WTC11 (cell line): ENCODE measurements at regions not wholly inside any gene's neighbourhood (a gene's known extent, or its start where the extent isn't known, plus 50 kb on each side); places are given as distances from the start of the nearest gene placed in this dataset.

Experiments
- ATAC-seq: fragments of 200-7000 bp; cut with Tn5 transposase; 2 replicates; pipeline ENCODE4 v1.10.0; 2021; ENCODE audit warnings: mild to moderate bottlenecking, moderate library complexity
- CTCF ChIA-PET: fragments of 300-600 bp; sonication (Branson Sonifier 250); formaldehyde crosslinking; loops from one replicate; lab custom pipeline; 2021; ENCODE audit warnings: antibody characterized with exemption; lab: Charles Lee
- POLR2A ChIA-PET: fragments of 350-600 bp; sonication (Branson Sonifier 250); formaldehyde crosslinking; loops from one replicate; lab custom pipeline; 2021; ENCODE audit warnings: antibody characterized with exemption; lab: Charles Lee
- DNase-seq: peaks from one replicate; pipeline ENCODE4 v3.0.0; 2021; ENCODE audit warnings: low spot score
- H3K27ac Mint-ChIP-seq: 2 replicates; pipeline ENCODE4 v1.8.0; 2021; ENCODE audit warnings: mixed read lengths
- H3K27me3 Mint-ChIP-seq: 2 replicates; pipeline ENCODE4 v1.8.0; 2021; ENCODE audit warnings: low read depth, mild to moderate bottlenecking, moderate library complexity, mixed read lengths
- H3K36me3 Mint-ChIP-seq: 2 replicates; pipeline ENCODE4 v1.8.0; 2021; ENCODE audit warnings: mixed read lengths
- H3K4me1 Mint-ChIP-seq: 2 replicates; pipeline ENCODE4 v1.8.0; 2022; ENCODE audit warnings: mixed read lengths
- H3K4me3 Mint-ChIP-seq: 2 replicates; pipeline ENCODE4 v1.8.0; 2021; ENCODE audit warnings: mild to moderate bottlenecking, moderate library complexity, mixed read lengths
- H3K9me3 Mint-ChIP-seq: 2 replicates; pipeline ENCODE4 v1.8.0; 2021; ENCODE audit warnings: mixed read lengths
- ARID4B ChIP-seq: sonication (generic); formaldehyde crosslinking; IDR thresholded peaks from 2 replicates; pipeline ENCODE4 v1.8.0; 2023; ENCODE audit warnings: missing genetic modification reagents, mild to moderate bottlenecking, borderline replicate concordance
- ETV6 ChIP-seq: sonication (generic); formaldehyde crosslinking; IDR thresholded peaks from 2 replicates; pipeline ENCODE4 v1.8.1; 2022; ENCODE audit warnings: mild to moderate bottlenecking, missing genetic modification reagents
- FOXJ3 ChIP-seq: sonication (generic); formaldehyde crosslinking; IDR thresholded peaks from 2 replicates; pipeline ENCODE4 v1.9.0; 2021; ENCODE audit warnings: missing genetic modification reagents, mild to moderate bottlenecking, borderline replicate concordance
- FOXK1 ChIP-seq: sonication (generic); formaldehyde crosslinking; IDR thresholded peaks from 2 replicates; pipeline ENCODE4 v1.8.0; 2022; ENCODE audit warnings: mild to moderate bottlenecking, moderate library complexity, missing genetic modification reagents
- HMGA2 ChIP-seq: fragments of 250-450 bp; sonication (Bioruptor Pico); IDR thresholded peaks from 2 replicates; pipeline ENCODE4 v1.4.0; 2021; ENCODE audit warnings: mild to moderate bottlenecking, moderate library complexity
- JAZF1 ChIP-seq: fragments of 250-450 bp; sonication (Bioruptor Pico); IDR thresholded peaks from 2 replicates; pipeline ENCODE4 v1.9.0; 2021; ENCODE audit warnings: moderate library complexity, mild to moderate bottlenecking, inconsistent platforms
- KAT7 ChIP-seq: sonication (generic); formaldehyde crosslinking; IDR thresholded peaks from 2 replicates; pipeline ENCODE4 v1.8.1; 2023; ENCODE audit warnings: missing genetic modification reagents, mild to moderate bottlenecking, borderline replicate concordance
- OVOL2 ChIP-seq: fragments of 250-450 bp; sonication (Bioruptor Pico); IDR thresholded peaks from 2 replicates; pipeline ENCODE4 v1.9.0; 2021; ENCODE audit warnings: mild to moderate bottlenecking, borderline replicate concordance
- SP1 ChIP-seq: sonication (generic); formaldehyde crosslinking; conservative IDR thresholded peaks from 2 replicates; pipeline ENCODE4 v1.8.1; 2022; ENCODE audit warnings: missing genetic modification reagents
- TCF7 ChIP-seq: sonication (generic); formaldehyde crosslinking; IDR thresholded peaks from 2 replicates; pipeline ENCODE4 v1.8.0; 2022; ENCODE audit warnings: mild to moderate bottlenecking, low read depth, missing genetic modification reagents, moderate library complexity
- USF1 ChIP-seq: sonication (generic); formaldehyde crosslinking; IDR thresholded peaks from 2 replicates; pipeline ENCODE4 v1.8.0; 2022; ENCODE audit warnings: mild to moderate bottlenecking, missing genetic modification reagents
- ZBTB21 ChIP-seq: sonication (generic); formaldehyde crosslinking; IDR thresholded peaks from 2 replicates; pipeline ENCODE4 v1.8.1; 2023; ENCODE audit warnings: mild to moderate bottlenecking, missing genetic modification reagents, borderline replicate concordance
- ZNF138 ChIP-seq: sonication (generic); formaldehyde crosslinking; conservative IDR thresholded peaks from 2 replicates; pipeline ENCODE4 v1.8.1; 2022; ENCODE audit warnings: mild to moderate bottlenecking, moderate library complexity, missing genetic modification reagents
- ZNF263 ChIP-seq: sonication (generic); formaldehyde crosslinking; IDR thresholded peaks from 2 replicates; pipeline ENCODE4 v1.8.1; 2022; ENCODE audit warnings: low read depth, mild to moderate bottlenecking, moderate library complexity, missing genetic modification reagents
- ZNF396 ChIP-seq: fragments of 250-450 bp; sonication (Bioruptor Pico); IDR thresholded peaks from 2 replicates; pipeline ENCODE4 v1.8.0; 2021; ENCODE audit warnings: mild to moderate bottlenecking, moderate library complexity, borderline replicate concordance
- ZNF671 ChIP-seq: fragments of 250-450 bp; sonication (Bioruptor Pico); IDR thresholded peaks from 2 replicates; pipeline ENCODE4 v1.8.0; 2021; ENCODE audit warnings: mild to moderate bottlenecking
- TF ChIP-seq, protein P1 (sequence below): sonication (generic); formaldehyde crosslinking; IDR thresholded peaks from 2 replicates; pipeline ENCODE4 v1.8.1; 2022; ENCODE audit warnings: mild to moderate bottlenecking, missing genetic modification reagents, moderate library complexity, borderline replicate concordance
- TF ChIP-seq, protein P2 (sequence below): sonication (generic); formaldehyde crosslinking; IDR thresholded peaks from 2 replicates; pipeline ENCODE4 v1.8.1; 2022; ENCODE audit warnings: mild to moderate bottlenecking, moderate library complexity, missing genetic modification reagents
- TF ChIP-seq, protein P3 (sequence below): sonication (generic); formaldehyde crosslinking; IDR thresholded peaks from 2 replicates; pipeline ENCODE4 v1.8.1; 2022; ENCODE audit warnings: low read depth, mild to moderate bottlenecking, moderate library complexity, missing genetic modification reagents, borderline replicate concordance
- TF ChIP-seq, protein P4 (sequence below): fragments of 250-450 bp; sonication (Bioruptor Pico); IDR thresholded peaks from 2 replicates; pipeline ENCODE4 v1.9.0; 2021; ENCODE audit warnings: mild to moderate bottlenecking

DNA sequence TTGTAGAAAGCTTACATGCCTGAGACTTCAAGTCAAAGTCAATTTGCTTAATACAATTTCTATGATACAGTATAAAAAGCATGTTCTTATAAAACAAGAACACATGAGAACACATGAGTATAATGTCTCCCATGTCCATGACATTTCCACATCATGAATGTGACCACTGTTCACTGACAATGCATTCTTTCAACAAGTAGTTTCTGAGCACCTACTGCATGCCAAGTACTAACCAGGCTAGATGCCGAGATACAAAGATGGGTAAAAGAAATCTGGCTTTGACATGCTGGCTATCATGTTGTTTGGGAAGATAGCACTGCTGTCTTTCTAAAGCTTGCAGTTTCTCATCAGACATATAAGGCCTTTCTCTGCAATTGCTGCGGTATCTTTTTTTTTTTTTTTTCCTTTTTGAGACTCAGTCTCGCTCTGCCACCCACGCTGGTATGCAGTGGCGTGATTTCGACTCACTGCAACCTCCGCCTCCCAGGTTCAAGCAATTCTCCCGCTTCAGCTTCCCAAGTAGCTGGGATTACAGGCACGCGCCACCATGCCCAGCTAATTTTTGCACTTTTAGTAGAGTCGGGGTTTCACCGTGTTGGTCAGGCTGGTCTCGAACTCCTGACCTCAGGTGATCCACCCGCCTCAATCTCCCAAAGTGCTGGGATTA is 123.6 kb upstream of the DST start:
- H3K4me3 Mint-ChIP-seq = no peak overlapping the region
- H3K36me3 Mint-ChIP-seq = no peaks in the 10 kb centered on the region
- ChIA-PET POLR2A (interaction anchor here (0.6 kb wide), 1 partner anchor 54 kb away, joined by 5 read pairs; no protein-coding TSS in a partner anchor), CTCF (interaction anchor here (1.1 to 2.3 kb wide), 3 partner anchors 56 to 85 kb away, joined by 5 to 10 read pairs (median 6); no protein-coding TSS in a partner anchor)
- H3K27me3 Mint-ChIP-seq = no peaks in the 10 kb centered on the region
- H3K27ac Mint-ChIP-seq = no peak overlapping the region
- peaks cover 52% of the 10 kb centered on the region for H3K4me1 Mint-ChIP-seq
- TF ChIP-seq ZNF138 = no peak
- TF ChIP-seq JAZF1 (CRISPR knock-in tag) = no peak
- TF ChIP-seq, protein P1, sequence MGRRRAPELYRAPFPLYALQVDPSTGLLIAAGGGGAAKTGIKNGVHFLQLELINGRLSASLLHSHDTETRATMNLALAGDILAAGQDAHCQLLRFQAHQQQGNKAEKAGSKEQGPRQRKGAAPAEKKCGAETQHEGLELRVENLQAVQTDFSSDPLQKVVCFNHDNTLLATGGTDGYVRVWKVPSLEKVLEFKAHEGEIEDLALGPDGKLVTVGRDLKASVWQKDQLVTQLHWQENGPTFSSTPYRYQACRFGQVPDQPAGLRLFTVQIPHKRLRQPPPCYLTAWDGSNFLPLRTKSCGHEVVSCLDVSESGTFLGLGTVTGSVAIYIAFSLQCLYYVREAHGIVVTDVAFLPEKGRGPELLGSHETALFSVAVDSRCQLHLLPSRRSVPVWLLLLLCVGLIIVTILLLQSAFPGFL (CRISPR knock-in tag) = no peak
- TF ChIP-seq, protein P2, sequence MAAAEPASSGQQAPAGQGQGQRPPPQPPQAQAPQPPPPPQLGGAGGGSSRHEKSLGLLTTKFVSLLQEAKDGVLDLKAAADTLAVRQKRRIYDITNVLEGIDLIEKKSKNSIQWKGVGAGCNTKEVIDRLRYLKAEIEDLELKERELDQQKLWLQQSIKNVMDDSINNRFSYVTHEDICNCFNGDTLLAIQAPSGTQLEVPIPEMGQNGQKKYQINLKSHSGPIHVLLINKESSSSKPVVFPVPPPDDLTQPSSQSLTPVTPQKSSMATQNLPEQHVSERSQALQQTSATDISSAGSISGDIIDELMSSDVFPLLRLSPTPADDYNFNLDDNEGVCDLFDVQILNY = no peak
- no peak for TF ChIP-seq ZNF263 (CRISPR knock-in tag)
- TF ChIP-seq, protein P3, sequence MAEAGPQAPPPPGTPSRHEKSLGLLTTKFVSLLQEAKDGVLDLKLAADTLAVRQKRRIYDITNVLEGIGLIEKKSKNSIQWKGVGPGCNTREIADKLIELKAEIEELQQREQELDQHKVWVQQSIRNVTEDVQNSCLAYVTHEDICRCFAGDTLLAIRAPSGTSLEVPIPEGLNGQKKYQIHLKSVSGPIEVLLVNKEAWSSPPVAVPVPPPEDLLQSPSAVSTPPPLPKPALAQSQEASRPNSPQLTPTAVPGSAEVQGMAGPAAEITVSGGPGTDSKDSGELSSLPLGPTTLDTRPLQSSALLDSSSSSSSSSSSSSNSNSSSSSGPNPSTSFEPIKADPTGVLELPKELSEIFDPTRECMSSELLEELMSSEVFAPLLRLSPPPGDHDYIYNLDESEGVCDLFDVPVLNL = no peak
- ATAC-seq = no peak
- H3K9me3 Mint-ChIP-seq = no peaks in the 10 kb centered on the region
- no peak for DNase-seq

- CTCF ChIA-PET = interaction anchor here (1.1 kb wide), 1 partner anchor 56 kb away, joined by 5 read pairs; no protein-coding TSS in a partner anchor
- peaks cover 59% of the 10 kb centered on the region for H3K4me1 Mint-ChIP-seq
- TF ChIP-seq ETV6 (CRISPR knock-in tag) (no peak), KAT7 (CRISPR knock-in tag) (no peak), ZBTB21 (no peak), HMGA2 (CRISPR knock-in tag) (no peak), ZNF138 (no peak), OVOL2 (CRISPR knock-in tag) (no peak), FOXJ3 (CRISPR knock-in tag) (no peak), FOXK1 (CRISPR knock-in tag) (no peak), ZNF671 (no peak), TCF7 (CRISPR knock-in tag) (no peak), USF1 (CRISPR knock-in tag) (no peak), ARID4B (CRISPR knock-in tag) (no peak), ZNF396 (no peak), SP1 (CRISPR knock-in tag) (no peak)
- TF ChIP-seq, protein P4, sequence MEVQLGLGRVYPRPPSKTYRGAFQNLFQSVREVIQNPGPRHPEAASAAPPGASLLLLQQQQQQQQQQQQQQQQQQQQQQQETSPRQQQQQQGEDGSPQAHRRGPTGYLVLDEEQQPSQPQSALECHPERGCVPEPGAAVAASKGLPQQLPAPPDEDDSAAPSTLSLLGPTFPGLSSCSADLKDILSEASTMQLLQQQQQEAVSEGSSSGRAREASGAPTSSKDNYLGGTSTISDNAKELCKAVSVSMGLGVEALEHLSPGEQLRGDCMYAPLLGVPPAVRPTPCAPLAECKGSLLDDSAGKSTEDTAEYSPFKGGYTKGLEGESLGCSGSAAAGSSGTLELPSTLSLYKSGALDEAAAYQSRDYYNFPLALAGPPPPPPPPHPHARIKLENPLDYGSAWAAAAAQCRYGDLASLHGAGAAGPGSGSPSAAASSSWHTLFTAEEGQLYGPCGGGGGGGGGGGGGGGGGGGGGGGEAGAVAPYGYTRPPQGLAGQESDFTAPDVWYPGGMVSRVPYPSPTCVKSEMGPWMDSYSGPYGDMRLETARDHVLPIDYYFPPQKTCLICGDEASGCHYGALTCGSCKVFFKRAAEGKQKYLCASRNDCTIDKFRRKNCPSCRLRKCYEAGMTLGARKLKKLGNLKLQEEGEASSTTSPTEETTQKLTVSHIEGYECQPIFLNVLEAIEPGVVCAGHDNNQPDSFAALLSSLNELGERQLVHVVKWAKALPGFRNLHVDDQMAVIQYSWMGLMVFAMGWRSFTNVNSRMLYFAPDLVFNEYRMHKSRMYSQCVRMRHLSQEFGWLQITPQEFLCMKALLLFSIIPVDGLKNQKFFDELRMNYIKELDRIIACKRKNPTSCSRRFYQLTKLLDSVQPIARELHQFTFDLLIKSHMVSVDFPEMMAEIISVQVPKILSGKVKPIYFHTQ (CRISPR knock-in tag) = no peak
- TF ChIP-seq, protein P1 (CRISPR knock-in tag) = no peak
These were observed 122.8 kb upstream of the DST start for GRCh38 chr6:56765494-56765893.

More at GRCh38 chr6:56765494-56765893, 122.8 kb upstream of the DST start:
- POLR2A ChIA-PET = no interaction called here
- H3K36me3 Mint-ChIP-seq = no peaks in the 10 kb centered on the region
- no peak for DNase-seq
- ATAC-seq = no peak
- H3K4me3 Mint-ChIP-seq = no peak overlapping the region
- no peaks in the 10 kb centered on the region for H3K27me3 Mint-ChIP-seq
- H3K27ac Mint-ChIP-seq = peak overlapping the region; percentile 10
- H3K9me3 Mint-ChIP-seq = no peaks in the 10 kb centered on the region
